Keratinocyte (primary cell): ENCODE measurements at regions not wholly inside any gene's neighbourhood (a gene's known extent, or its start where the extent isn't known, plus 50 kb on each side); places are given as distances from the start of the nearest gene placed in this dataset.

Source experiments
- DNase-seq: peaks from one replicate; pipeline ENCODE4 v3.0.0-alpha.2; 2011; ENCODE audit warnings: low read depth, missing footprints, low spot score
- FAIRE-seq: peaks from 2 replicates; lab custom pipeline; 2011; peaks lifted over from hg19 to GRCh38; lab: Jason Lieb, UNC
- H2AFZ ChIP-seq: 2 replicates; pipeline ENCODE4 v1.6.0; 2012; ENCODE audit warnings: low read length, control low read depth, inconsistent platforms; ENCODE audit not compliant: control insufficient read depth
- H3K27ac ChIP-seq: 2 replicates; pipeline ENCODE4 v1.5.1; 2011; ENCODE audit warnings: low read length; ENCODE audit not compliant: control insufficient read depth, insufficient read depth
- H3K27me3 ChIP-seq: 3 replicates; pipeline ENCODE4 v1.6.0; 2011; ENCODE audit warnings: low read length; ENCODE audit not compliant: control insufficient read depth, insufficient read depth; ENCODE audit errors: extremely low read depth
- H3K36me3 ChIP-seq, 2 experiments: 2 replicates in 1 of 2; 3 replicates in 1 of 2; pipeline ENCODE4 v1.5.1; 2011; ENCODE audit warnings: low read length in 2 of 2, mild to moderate bottlenecking in 1 of 2; ENCODE audit not compliant: control insufficient read depth in 2 of 2, insufficient read depth in 2 of 2; ENCODE audit errors: extremely low read depth in 1 of 2
- H3K4me1 ChIP-seq: 3 replicates; pipeline ENCODE4 v1.5.1; 2011; ENCODE audit warnings: low read length; ENCODE audit not compliant: control insufficient read depth, insufficient read depth; ENCODE audit errors: extremely low read depth
- H3K4me2 ChIP-seq: 3 replicates; pipeline ENCODE4 v1.6.0; 2011; ENCODE audit warnings: low read depth, low read length; ENCODE audit not compliant: control insufficient read depth, insufficient read depth; ENCODE audit errors: extremely low read depth
- H3K4me3 ChIP-seq, 3 experiments: fragments of 200-600 bp in 1 of 3; sonication (generic) in 1 of 3; 2 replicates in 2 of 3; 3 replicates in 1 of 3; pipeline ENCODE4 v1.5.1; 2011 to 2016; ENCODE audit warnings: low read length in 3 of 3, mild to moderate bottlenecking in 3 of 3, control low read depth in 2 of 3, inconsistent platforms in 1 of 3, low read depth in 1 of 3, mixed read lengths in 1 of 3, mixed run types in 1 of 3, moderate library complexity in 1 of 3; ENCODE audit not compliant: control insufficient read depth in 2 of 3, insufficient read depth in 2 of 3; ENCODE audit errors: extremely low read depth in 1 of 3
- H3K79me2 ChIP-seq: 2 replicates; pipeline ENCODE4 v1.6.0; 2012; ENCODE audit warnings: low read length; ENCODE audit not compliant: control insufficient read depth, insufficient read depth
- H3K9ac ChIP-seq: 3 replicates; pipeline ENCODE4 v1.6.0; 2011; ENCODE audit warnings: low read length; ENCODE audit not compliant: control insufficient read depth, insufficient read depth; ENCODE audit errors: extremely low read depth
- H3K9me1 ChIP-seq: 3 replicates; pipeline ENCODE4 v1.6.0; 2011; ENCODE audit warnings: low read length; ENCODE audit not compliant: control insufficient read depth, insufficient read depth; ENCODE audit errors: extremely low read depth
- H3K9me3 ChIP-seq: 2 replicates; pipeline ENCODE4 v1.5.1; 2012; ENCODE audit warnings: low read depth, low read length; ENCODE audit not compliant: control insufficient read depth
- H4K20me1 ChIP-seq: 3 replicates; pipeline ENCODE4 v1.6.0; 2011; ENCODE audit warnings: low read length; ENCODE audit not compliant: control insufficient read depth, insufficient read depth; ENCODE audit errors: extremely low read depth
- EZH2 ChIP-seq: IDR thresholded peaks from one replicate; pipeline ENCODE4 v1.6.1; 2012; ENCODE audit warnings: inconsistent platforms, mild to moderate bottlenecking, low read length, moderate library complexity
- dilution Hi-C: fragments of 300-500 bp; cut with MboI; formaldehyde crosslinking; loops from one replicate; pipeline ENCODE4 v1.7.0; 2020; ENCODE audit warnings: low sequenced_read_pairs; ENCODE audit not compliant: extremely low pct_ligation_motif_present
- TF ChIP-seq, protein P1 (sequence below), 3 experiments: IDR thresholded peaks in 1 of 3; conservative IDR thresholded peaks in 1 of 3; optimal IDR thresholded peaks in 1 of 3; 2 replicates in 2 of 3; 3 replicates in 1 of 3; pipeline versions ENCODE3 to v1.5.1; 2011; ENCODE audit warnings: low read length in 3 of 3, mild to moderate bottlenecking in 3 of 3, moderate library complexity in 2 of 3, control low read depth in 1 of 3, inconsistent platforms in 1 of 3; ENCODE audit not compliant: insufficient read depth in 2 of 3; ENCODE audit errors: extremely low read depth in 1 of 3

DNA sequence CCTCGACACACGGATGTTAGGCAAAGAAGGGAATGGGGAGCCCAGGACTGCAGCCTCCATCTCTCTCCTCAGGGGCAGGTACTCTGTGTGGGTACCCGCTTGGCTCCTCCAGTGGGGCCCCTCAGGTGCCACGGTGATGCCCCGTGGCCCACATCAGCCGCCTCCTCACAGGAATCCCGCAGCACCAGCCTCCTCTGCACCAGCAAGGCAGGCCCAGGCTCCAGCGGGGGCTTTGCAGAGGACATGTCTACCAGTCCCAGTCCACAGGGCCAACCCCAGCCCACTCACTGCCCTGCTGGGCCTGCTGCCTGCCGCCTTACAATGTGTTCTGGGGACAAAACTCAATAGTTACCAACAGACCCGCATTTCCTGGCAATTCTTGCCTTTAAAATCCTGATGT lies 61.6 kb upstream of the ADGRA1 start:
- no peak overlapping the region for H2AFZ ChIP-seq
- no peaks in the 10 kb centered on the region for H3K9me1 ChIP-seq
- FAIRE-seq (no peak), DNase-seq (no peak)
- no peaks in the 10 kb centered on the region for H3K4me1 ChIP-seq
- H3K79me2 ChIP-seq = no peaks in the 10 kb centered on the region
- no peaks in the 10 kb centered on the region for H3K9me3 ChIP-seq
- H3K36me3 ChIP-seq = no peaks in the 10 kb centered on the region
- H3K4me2 ChIP-seq = no peak overlapping the region
- no peak overlapping the region for H3K27ac ChIP-seq
- no peak for TF ChIP-seq EZH2
- TF ChIP-seq, protein P1, sequence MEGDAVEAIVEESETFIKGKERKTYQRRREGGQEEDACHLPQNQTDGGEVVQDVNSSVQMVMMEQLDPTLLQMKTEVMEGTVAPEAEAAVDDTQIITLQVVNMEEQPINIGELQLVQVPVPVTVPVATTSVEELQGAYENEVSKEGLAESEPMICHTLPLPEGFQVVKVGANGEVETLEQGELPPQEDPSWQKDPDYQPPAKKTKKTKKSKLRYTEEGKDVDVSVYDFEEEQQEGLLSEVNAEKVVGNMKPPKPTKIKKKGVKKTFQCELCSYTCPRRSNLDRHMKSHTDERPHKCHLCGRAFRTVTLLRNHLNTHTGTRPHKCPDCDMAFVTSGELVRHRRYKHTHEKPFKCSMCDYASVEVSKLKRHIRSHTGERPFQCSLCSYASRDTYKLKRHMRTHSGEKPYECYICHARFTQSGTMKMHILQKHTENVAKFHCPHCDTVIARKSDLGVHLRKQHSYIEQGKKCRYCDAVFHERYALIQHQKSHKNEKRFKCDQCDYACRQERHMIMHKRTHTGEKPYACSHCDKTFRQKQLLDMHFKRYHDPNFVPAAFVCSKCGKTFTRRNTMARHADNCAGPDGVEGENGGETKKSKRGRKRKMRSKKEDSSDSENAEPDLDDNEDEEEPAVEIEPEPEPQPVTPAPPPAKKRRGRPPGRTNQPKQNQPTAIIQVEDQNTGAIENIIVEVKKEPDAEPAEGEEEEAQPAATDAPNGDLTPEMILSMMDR (optimal IDR thresholded peaks at IDR 0.05 in 1 of 3, IDR thresholded peaks at IDR 0.05 in 1 of 3, conservative IDR thresholded peaks at IDR 0.05 in 1 of 3; ENCODE audit: extremely low read depth in 1 of 3, insufficient read depth in 2 of 3, low read length in 3 of 3) = no peak
- peaks cover 28% of the 10 kb centered on the region for H3K27me3 ChIP-seq
- no peak overlapping the region for H3K4me3 ChIP-seq
- dilution Hi-C loops = no loop called here
- no peaks in the 10 kb centered on the region for H4K20me1 ChIP-seq
- H3K9ac ChIP-seq = no peak overlapping the region

DNA sequence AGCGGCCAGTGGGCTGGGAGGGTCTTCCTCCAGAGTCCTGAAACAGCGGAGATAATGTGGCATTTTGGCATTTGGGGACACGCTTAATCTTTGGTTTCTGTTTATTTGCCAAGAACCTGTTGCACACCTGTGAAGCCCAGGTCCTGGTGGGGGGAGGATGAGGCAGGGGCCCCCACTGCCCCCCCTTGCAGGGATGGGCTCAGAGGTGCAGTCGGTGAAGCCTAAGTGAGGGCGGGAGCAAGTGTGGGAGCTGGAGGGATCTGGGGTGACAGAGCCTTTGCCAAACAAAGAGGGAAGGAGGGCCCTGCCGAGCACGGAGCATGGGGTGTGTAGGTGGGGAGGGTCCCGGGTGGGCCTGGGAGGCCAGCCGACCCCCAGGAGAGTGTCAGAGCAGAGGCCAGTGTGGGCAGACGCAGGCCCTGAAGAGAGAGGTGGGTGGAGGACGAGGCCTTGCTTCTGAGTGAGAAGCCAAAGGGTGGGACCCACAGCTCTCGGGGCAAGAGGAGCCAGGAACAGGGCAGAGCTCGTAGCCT lies 62.1 kb upstream of the ADGRA1 start:
- no peak overlapping the region for H3K4me2 ChIP-seq
- no peaks in the 10 kb centered on the region for H3K36me3 ChIP-seq
- no peaks in the 10 kb centered on the region for H3K79me2 ChIP-seq
- no peak overlapping the region for H3K4me3 ChIP-seq
- dilution Hi-C loops = no loop called here
- H4K20me1 ChIP-seq = no peaks in the 10 kb centered on the region
- DNase-seq (no peak), FAIRE-seq (no peak)
- H3K9ac ChIP-seq = no peak overlapping the region
- H2AFZ ChIP-seq = no peak overlapping the region
- peaks cover 24% of the 10 kb centered on the region for H3K27me3 ChIP-seq
- TF ChIP-seq, protein P1 (optimal IDR thresholded peaks at IDR 0.05 in 1 of 3, IDR thresholded peaks at IDR 0.05 in 1 of 3, conservative IDR thresholded peaks at IDR 0.05 in 1 of 3; ENCODE audit: extremely low read depth in 1 of 3, insufficient read depth in 2 of 3, low read length in 3 of 3) = no peak
- no peak for TF ChIP-seq EZH2
- no peak overlapping the region for H3K27ac ChIP-seq
- H3K4me1 ChIP-seq = no peaks in the 10 kb centered on the region
- no peaks in the 10 kb centered on the region for H3K9me1 ChIP-seq
- no peaks in the 10 kb centered on the region for H3K9me3 ChIP-seq
